GM18505 (cell line): ENCODE measurements at regions not wholly inside any gene's neighbourhood (a gene's known extent, or its start where the extent isn't known, plus 50 kb on each side); places are given as distances from the start of the nearest gene placed in this dataset.
"Not testable (repeated sequence)": the region's sequence is repeated elsewhere in the genome, so short reads cannot be mapped to it uniquely, and the experiment has no call there.

Source experiments
- ATAC-seq: cut with Tn5 transposase; IDR thresholded peaks from one replicate; pipeline ENCODE4 v1.9.1; 2021; ENCODE audit not compliant: unreplicated experiment
- POLR2A ChIP-seq: IDR thresholded peaks from 4 replicates; pipeline ENCODE4 v1.6.1; 2011; ENCODE audit warnings: borderline replicate concordance; ENCODE audit not compliant: insufficient read depth, insufficient read length; ENCODE audit errors: extremely low read depth

DNA sequence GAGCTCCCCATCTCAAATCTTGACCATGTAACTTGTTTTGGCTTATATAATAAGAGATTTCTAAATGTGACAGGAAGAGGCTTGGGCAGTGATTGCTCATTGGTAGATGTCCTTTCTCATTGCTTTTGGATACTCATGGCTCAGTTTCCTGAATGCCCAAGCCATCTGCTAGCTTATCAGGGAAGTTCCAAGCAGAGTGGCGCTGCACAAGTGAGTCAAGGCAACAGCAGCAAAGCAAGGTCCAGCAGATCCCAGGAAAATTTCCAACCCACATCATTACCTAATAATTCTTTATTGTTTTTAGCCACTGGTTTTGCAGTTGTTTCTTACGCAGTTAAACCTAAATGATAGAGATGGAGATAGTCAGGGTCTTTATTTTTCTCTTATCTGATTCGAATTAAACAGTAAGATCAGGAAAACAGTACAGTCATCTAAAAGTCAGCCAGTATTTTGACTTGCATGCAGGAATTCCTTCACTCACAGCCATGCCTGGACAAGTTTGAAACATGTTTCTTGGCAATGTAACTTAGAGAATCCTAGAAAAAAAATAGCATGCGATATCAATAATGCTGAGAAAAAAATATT, 349.7 kb upstream of the TMEFF2 start:
- ATAC-seq = no peak

DNA sequence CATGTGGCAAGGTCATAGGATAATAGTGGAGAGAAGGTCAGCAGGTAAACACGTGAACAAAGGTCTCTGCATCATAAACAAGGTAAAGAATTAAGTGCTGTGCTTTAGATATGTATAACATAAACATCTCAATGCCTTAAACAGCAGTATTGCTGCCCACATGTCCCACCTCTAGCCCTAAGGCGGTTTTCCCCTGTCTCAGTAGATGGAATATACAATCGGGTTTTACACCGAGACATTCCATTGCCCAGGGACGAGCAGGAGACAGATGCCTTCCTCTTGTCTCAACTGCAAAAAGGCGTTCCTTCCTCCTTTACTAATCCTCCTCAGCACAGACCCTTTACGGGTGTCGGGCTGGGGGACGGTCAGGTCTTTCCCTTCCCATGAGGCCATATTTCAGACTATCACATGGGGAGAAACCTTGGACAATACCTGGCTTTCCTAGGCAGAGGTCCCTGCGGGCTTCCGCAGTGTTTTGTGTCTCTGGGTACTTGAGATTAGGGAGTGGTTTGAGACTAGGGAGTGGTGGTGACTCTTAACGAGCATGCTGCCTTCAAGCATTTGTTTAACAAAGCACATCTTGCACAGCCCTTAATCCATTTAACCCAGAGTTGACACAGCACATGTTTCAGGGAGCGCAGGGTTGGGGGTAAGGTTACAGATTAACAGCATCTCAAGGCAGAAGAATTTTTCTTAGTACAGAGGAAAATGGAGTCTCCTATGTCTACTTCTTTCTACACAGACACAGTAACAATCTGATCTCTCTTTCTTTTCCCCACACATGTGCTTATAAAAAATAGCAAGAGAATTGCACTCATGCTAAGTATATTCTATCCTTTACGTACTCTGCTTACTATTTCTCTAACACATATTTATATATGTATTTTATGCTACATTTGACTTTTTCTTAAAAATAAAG, 347.7 kb upstream of the TMEFF2 start:
- not testable (repeated sequence) for ATAC-seq

More for the DNA sequence above, 349.7 kb upstream of the TMEFF2 start:
- no peak for TF ChIP-seq POLR2A

DNA sequence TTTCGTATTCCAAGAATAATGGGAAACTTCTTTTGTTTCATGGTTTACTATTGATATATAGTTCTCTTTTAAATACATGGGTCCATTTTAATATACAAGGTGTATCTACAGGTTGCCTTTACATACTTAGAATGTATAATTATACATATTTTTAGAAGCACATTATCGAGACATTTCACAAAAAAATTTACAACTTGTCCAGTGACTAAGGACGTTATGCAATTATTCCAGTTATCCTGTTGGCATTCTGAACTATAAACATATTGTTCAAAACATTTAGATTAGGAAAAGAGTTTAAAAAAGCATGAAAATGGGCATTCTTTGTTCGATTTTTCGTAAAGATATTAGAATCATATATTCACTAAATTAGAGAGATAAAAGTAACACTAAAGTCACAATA, 344.6 kb upstream of the TMEFF2 start:
- TF ChIP-seq POLR2A = no peak
- no peak for ATAC-seq

DNA sequence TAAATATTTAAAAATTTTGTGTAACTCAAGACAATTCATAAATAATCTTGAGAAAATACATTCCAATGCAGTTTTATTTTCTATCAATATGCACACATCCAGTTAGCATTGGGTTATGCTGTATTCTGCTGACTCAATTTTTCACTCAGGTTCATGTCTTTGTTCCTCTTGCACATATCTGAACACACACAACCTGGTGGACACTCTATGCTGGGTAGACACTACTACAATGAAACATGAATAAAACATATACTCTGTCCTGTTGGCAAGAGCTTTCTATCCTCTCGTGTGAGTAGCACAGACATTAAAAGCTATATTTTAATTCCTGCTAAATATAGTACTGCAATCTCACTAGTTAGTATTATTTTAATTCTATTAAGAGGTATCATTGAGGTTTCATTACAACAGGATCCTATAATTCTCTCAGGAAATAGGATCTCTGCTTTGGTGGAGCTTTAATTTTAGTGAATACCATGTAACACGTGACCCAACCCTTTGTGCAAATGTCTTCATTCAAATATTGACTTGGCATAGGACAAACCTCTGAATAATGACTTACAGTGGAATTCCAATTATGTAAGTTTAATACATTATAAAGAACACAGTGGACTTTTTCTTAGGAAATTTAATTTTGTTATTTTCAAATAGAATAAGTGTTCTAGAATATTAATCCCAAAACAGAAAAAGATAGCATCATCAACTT, 342.3 kb upstream of the TMEFF2 start:
- TF ChIP-seq POLR2A = no peak
- ATAC-seq = no peak

DNA sequence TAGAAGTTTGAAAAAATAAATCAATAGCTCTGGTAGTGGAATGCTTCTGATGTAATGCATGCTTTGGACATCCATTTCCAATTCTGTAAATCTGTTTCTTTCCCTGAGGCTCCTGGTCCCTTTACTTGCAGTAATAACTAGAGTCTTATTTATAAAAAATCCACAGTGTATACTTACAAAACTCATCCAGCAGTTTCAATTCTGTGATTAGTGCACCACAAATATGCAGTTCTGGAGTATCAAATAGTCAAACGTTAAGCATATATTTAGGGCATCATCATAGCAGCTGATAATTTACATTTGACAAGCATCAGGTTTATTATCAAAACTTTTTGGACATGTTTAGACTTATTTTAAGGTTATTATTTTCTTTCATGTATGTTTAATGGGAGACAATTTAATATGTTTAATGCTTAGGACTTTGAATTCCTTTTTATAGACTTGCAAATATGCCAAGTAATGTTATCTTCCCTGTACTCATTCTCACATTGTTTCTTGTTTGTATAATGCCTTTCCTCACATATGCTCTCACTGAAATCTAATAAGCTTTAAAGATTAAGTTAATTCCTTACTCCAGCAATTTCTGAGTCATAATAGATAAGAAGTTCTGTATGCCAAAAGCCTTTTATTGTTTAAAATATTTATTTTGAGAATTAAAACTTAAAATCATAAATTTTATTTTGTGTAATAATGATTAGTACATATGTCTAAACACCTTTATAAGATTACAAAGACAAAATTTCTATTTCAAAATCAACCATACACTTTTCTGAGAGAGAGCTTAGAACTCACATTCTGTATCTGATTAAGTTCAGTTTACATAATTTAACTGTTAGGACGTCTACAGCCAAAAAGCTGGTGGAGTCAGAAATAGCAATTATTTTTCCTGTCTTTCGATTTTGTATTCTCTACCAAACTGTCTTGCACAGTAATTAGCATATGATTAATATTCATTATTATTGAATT, 341.5 kb upstream of the TMEFF2 start:
- ATAC-seq = no peak
- no peak for TF ChIP-seq POLR2A

DNA sequence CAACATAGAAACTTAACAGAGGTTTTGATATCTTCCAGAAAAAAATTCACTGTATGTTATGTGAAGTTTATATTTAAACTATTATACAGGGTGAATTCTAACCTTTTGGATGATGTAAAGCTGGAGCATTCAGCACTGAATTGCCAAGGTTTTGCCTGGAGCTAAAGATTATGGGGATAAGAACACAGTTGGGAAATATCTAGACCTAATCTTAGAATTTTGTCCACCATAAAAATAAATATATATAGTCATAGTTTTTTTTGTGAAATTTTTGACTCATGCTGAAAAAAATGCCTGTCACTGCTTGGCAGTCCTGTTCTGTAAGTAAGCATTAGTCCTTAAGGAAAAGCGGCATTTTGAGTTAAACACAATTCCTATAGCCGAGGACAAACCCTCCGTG, 339.3 kb upstream of the TMEFF2 start:
- no peak for ATAC-seq
- TF ChIP-seq POLR2A = no peak

DNA sequence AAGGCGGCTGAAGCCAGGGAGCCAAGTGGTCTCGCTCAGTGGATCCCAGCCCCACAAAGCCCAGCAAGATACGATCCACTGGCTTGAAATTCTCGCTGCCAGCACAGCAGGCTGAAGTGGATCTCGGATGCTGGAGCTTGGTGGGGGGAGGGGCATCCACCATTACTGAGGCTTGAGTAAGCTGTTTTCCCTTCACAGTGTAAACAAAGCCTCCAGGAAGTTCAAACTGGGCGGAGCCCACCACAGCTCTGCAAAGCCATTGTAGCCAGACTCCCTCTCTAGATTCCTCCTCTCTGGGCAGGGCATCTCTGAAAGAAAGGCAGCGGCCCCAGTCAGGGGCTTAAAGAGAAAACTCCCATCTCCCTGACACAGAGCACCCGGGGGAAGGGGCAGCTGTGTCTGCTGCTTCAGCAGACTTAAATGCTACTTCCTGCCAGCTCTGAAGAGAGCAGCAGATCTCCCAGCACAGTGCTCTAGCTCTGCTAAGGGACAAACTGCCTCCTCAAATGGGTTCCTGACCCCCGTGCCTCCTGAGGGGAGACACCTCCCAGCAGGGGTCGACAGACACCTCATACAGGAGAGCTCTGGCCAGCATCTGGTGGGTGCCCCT, 330.0 kb upstream of the TMEFF2 start:
- not testable (repeated sequence) for ATAC-seq

DNA sequence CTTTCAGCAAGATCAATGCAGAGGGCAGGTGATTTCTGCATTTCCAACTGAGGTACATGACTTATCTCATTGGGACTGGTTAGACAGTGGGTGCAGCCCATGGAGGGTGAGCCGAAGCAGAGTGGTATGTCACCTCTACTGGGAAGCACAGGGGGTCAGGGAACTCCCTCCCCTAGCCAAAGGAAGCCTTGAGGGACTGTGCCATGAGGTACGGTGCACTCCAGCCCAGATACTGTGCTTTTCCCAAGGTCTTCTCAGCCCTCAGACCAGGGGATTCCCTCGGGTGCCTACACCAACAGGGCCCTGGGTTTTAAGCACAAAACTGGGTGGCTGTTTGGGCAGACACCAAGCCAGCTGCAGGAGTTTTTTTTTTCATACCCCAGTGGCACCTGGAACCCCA, 329.5 kb upstream of the TMEFF2 start:
- ATAC-seq = not testable (repeated sequence)

DNA sequence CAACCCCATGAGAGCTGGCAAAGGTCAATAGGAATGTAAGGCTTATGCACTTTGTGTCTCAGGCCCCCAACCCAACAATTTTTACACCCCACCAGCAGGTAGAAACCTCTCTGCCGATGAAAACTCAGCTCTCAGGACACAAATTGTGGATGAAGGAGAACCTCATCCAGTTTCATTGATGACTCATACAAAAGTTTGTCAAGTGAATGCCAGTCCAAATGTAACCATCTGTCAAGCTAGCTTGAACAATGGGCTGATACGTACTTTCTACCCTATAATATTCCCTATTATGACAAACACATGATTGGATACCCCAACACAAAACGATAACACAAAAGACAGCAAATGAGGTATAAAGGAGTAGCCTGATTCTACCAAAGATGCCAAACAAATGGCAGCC, 321.2 kb upstream of the TMEFF2 start:
- no peak for TF ChIP-seq POLR2A
- ATAC-seq = no peak

DNA sequence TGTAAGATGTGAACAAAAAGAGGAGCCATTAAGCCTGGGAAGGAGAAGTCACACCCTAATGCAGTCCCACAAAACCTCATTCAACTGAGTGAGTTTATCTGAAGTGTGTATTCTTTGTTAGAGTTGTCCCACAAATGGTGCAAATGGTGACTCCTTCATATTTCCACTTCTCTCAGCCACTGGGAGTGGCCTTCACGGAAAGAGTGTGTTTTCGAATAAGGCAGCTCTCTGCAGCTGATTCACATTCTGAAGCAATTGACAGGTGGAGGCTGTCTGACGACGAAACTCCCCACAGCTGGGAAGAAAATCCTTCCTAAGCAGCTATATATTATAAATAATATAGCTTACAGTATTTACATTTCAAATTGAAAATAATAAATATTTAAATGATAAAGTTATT, 318.8 kb upstream of the TMEFF2 start:
- no peak for TF ChIP-seq POLR2A

DNA sequence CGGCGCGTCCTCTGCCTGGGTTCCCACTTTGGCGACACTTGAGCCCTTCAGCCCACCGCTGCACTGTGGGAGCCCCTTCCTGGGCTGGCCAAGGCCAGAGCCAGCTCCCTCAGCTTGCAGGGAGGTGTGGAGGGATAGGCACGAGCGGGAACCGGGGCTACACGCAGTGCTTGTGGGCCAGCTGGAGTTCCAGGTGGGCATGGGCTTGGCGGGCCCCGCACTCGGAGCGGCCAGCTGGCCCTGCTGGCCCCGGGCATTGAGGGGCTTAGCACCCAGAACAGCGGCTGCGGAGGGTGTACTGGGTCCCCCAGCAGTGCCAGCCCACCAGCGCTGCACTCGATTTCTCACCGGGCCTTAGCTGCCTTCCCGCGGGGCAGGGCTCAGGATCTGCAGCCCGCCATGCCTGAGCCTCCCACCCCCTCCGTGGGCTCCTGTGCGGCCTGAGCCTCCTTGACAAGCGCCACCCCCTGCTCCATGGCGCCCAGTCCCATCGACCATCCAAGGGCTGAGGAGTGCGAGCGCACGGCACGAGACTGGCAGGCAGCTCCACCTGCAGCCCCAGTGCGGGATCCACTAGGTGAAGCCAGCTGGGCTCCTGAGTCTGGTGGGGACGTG, 313.2 kb upstream of the TMEFF2 start:
- not testable (repeated sequence) for ATAC-seq

More for the DNA sequence above, 318.8 kb upstream of the TMEFF2 start:
- no peak for ATAC-seq

DNA sequence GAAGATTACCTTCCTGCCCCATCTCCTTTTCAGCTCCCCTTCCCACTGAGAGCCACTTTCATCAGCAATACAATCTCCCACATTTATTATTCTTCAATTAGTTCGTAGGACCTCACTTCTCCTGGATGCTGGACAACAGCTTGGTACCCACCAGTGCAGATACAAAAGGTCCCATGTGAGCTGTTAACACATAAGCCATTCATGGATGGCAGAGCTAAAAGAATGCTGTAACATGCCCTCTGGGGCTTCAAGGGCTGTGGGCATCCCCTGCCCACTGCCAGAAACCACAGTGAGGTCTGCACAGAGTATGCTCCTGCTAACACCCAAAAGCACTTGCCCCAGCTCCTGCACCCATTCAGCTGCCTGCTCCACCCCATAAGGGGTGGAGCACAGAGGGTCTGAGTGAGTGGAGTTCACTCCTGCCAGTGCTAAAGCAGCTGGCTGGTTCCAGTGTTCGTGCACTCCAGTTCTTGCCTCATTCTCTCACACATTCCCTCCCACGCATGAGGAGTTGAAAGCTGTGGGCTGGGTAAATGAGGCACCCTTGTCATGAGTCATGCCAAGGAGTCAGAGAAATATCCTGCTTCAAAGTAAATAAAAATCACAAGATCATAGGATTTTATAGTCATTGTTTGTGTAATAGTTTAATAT, 305.9 kb upstream of the TMEFF2 start:
- ATAC-seq = peak; percentile 79
- no peak for TF ChIP-seq POLR2A
